ENCODE measurements at regions not wholly inside any gene's neighbourhood (a gene's known extent, or its start where the extent isn't known, plus 50 kb on each side); places are given as distances from the start of the nearest gene placed in this dataset.

GRCh38 chr5:145574889-145575573 is 260.1 kb downstream of the PRELID2 start:
- H3K36me3 ChIP-seq (ENCODE audit: insufficient read depth, low read length): no peaks in the 10 kb centered on the region
- H3K4me2 ChIP-seq (ENCODE audit: low read length): no peak overlapping the region
- no peak for TF ChIP-seq EZH2 (IDR thresholded peaks at IDR 0.05; ENCODE audit: borderline replicate concordance, low read length)
- no peak for TF ChIP-seq CTCF (IDR thresholded peaks at IDR 0.05; ENCODE audit: low read length)

GRCh38 chr5:145568581-145568980 is 266.6 kb downstream of the PRELID2 start:
- H3K4me1 ChIP-seq (ENCODE audit: insufficient read depth, low read length, severe bottlenecking): no peaks in the 10 kb centered on the region
- H3K9me3 ChIP-seq (ENCODE audit: low read length): no peaks in the 10 kb centered on the region
- TF ChIP-seq EZH2 (IDR thresholded peaks at IDR 0.05; ENCODE audit: borderline replicate concordance, low read length) (no peak), CTCF (IDR thresholded peaks at IDR 0.05; ENCODE audit: low read length) (no peak)
- no peak overlapping the region for H3K9ac ChIP-seq (ENCODE audit: low read length)
- no peak overlapping the region for H3K27ac ChIP-seq (ENCODE audit: low read depth, low read length, poor library complexity, severe bottlenecking)
- H3K4me2 ChIP-seq (ENCODE audit: low read length): no peak overlapping the region
- H3K36me3 ChIP-seq (ENCODE audit: insufficient read depth, low read length): no peaks in the 10 kb centered on the region
- no peaks in the 10 kb centered on the region for H3K79me2 ChIP-seq (ENCODE audit: insufficient read depth, low read length)
- H3K4me3 ChIP-seq (ENCODE audit: low read depth, low read length, poor library complexity, severe bottlenecking): no peak overlapping the region
- no peaks in the 10 kb centered on the region for H3F3A ChIP-seq (ENCODE audit: insufficient read depth, low read length)
- no peaks in the 10 kb centered on the region for H4K20me1 ChIP-seq (ENCODE audit: insufficient read depth, low read length)
- no peaks in the 10 kb centered on the region for H3K9me2 ChIP-seq (ENCODE audit: low read depth, low read length)
- no peaks in the 10 kb centered on the region for H3K27me3 ChIP-seq (ENCODE audit: insufficient read depth, low read length)
- H2AFZ ChIP-seq (ENCODE audit: low read length): no peak overlapping the region

More at GRCh38 chr5:145574889-145575573, 260.1 kb downstream of the PRELID2 start:
- Histone ChIP-seq H3K27me3 (ENCODE audit: insufficient read depth, low read length) (no peaks in the 10 kb centered on the region), H3K27ac (ENCODE audit: low read depth, low read length, poor library complexity, severe bottlenecking) (no peak overlapping the region), H3F3A (ENCODE audit: insufficient read depth, low read length) (no peaks in the 10 kb centered on the region), H3K4me3 (ENCODE audit: low read depth, low read length, poor library complexity, severe bottlenecking) (no peak overlapping the region), H3K79me2 (ENCODE audit: insufficient read depth, low read length) (no peaks in the 10 kb centered on the region), H3K9me3 (ENCODE audit: low read length) (no peaks in the 10 kb centered on the region), H3K9ac (ENCODE audit: low read length) (no peak overlapping the region), H2AFZ (ENCODE audit: low read length) (no peak overlapping the region), H3K4me1 (ENCODE audit: insufficient read depth, low read length, severe bottlenecking) (no peaks in the 10 kb centered on the region), H3K9me2 (ENCODE audit: low read depth, low read length) (no peaks in the 10 kb centered on the region), H4K20me1 (ENCODE audit: insufficient read depth, low read length) (no peaks in the 10 kb centered on the region)

- no peak overlapping the region for H3K4me2 ChIP-seq (ENCODE audit: low read length)
- no peaks in the 10 kb centered on the region for H3K9me3 ChIP-seq (ENCODE audit: low read length)
- H3K9me2 ChIP-seq (ENCODE audit: low read depth, low read length): no peaks in the 10 kb centered on the region
- H3K27ac ChIP-seq (ENCODE audit: low read depth, low read length, poor library complexity, severe bottlenecking): no peak overlapping the region
- H3K4me3 ChIP-seq (ENCODE audit: low read depth, low read length, poor library complexity, severe bottlenecking): no peak overlapping the region
- no peak overlapping the region for H2AFZ ChIP-seq (ENCODE audit: low read length)
- TF ChIP-seq EZH2 (IDR thresholded peaks at IDR 0.05; ENCODE audit: borderline replicate concordance, low read length) (no peak), CTCF (IDR thresholded peaks at IDR 0.05; ENCODE audit: low read length) (no peak)
- no peaks in the 10 kb centered on the region for H3K79me2 ChIP-seq (ENCODE audit: insufficient read depth, low read length)
- no peaks in the 10 kb centered on the region for H3K4me1 ChIP-seq (ENCODE audit: insufficient read depth, low read length, severe bottlenecking)
- no peaks in the 10 kb centered on the region for H3K36me3 ChIP-seq (ENCODE audit: insufficient read depth, low read length)
- no peak overlapping the region for H3K9ac ChIP-seq (ENCODE audit: low read length)
- no peaks in the 10 kb centered on the region for H4K20me1 ChIP-seq (ENCODE audit: insufficient read depth, low read length)
- no peaks in the 10 kb centered on the region for H3F3A ChIP-seq (ENCODE audit: insufficient read depth, low read length)
- no peaks in the 10 kb centered on the region for H3K27me3 ChIP-seq (ENCODE audit: insufficient read depth, low read length)
Observed at GRCh38 chr5:145562931-145563330, 272.2 kb downstream of the PRELID2 start.

Measured in OCI-LY1 (cell line).